Heart left ventricle (tissue), 16 donors: ENCODE measurements at regions not wholly inside any gene's neighbourhood (a gene's known extent, or its start where the extent isn't known, plus 50 kb on each side); places are given as distances from the start of the nearest gene placed in this dataset.

Experiments used
- ATAC-seq, 4 donors: fragments of 200-7000 bp; cut with Tn5 transposase; one replicate each; pipeline ENCODE4 v1.9.1; 2020 to 2022; ENCODE audit warnings: moderate library complexity in 4 of 4, mild to moderate bottlenecking in 3 of 4, moderate number of reproducible peaks in 1 of 4
- DNase-seq, 5 donors: peaks; one replicate each; pipeline ENCODE4 v3.0.0-alpha.2; 2020
- H3K27ac ChIP-seq, 12 donors: fragments of 200-600 bp; sonication (generic) in 4 of 12; one replicate each; pipeline versions ENCODE4 v1.5.0 to v1.8.0; 2016 to 2022; ENCODE audit warnings: mild to moderate bottlenecking in 2 of 12
- H3K27me3 ChIP-seq, 9 donors: fragments of 200-600 bp; sonication (generic) in 2 of 9; one replicate each; pipeline versions ENCODE4 v1.5.1 to v1.8.0; 2016 to 2022; ENCODE audit warnings: mild to moderate bottlenecking in 3 of 9
- H3K36me3 ChIP-seq, 9 donors: fragments of 200-600 bp; sonication (generic) in 2 of 9; one replicate each; pipeline versions ENCODE4 v1.5.0 to v1.8.0; 2018 to 2022; ENCODE audit warnings: mild to moderate bottlenecking in 2 of 9
- H3K4me1 ChIP-seq, 12 donors: fragments of 200-600 bp; sonication (generic) in 4 of 12; one replicate each; pipeline versions ENCODE4 v1.5.0 to v1.8.0; 2016 to 2022; ENCODE audit warnings: mild to moderate bottlenecking in 3 of 12
- H3K4me3 ChIP-seq, 12 donors: fragments of 200-600 bp; sonication (generic) in 4 of 12; one replicate each; pipeline versions ENCODE4 v1.5.0 to v1.8.0; 2017 to 2022; ENCODE audit warnings: mild to moderate bottlenecking in 9 of 12, moderate library complexity in 4 of 12
- H3K9me3 ChIP-seq, 12 donors: fragments of 200-600 bp; sonication (generic) in 4 of 12; one replicate each; pipeline versions ENCODE4 v1.5.0 to v1.8.0; 2016 to 2022; ENCODE audit warnings: mild to moderate bottlenecking in 1 of 12
- CTCF ChIP-seq, 12 donors: fragments of 200-600 bp; sonication (generic) in 4 of 12; IDR thresholded peaks; one replicate each; pipeline versions ENCODE4 v1.5.0 to v1.8.0; 2018 to 2022; ENCODE audit warnings: antibody characterized with exemption in 12 of 12, mild to moderate bottlenecking in 5 of 12
- POLR2A ChIP-seq, 2 donors: fragments of 450-650 bp; IDR thresholded peaks; one replicate each; pipeline ENCODE4 v1.6.1; 2017; ENCODE audit warnings: antibody characterized with exemption in 2 of 2, mild to moderate bottlenecking in 2 of 2, moderate library complexity in 2 of 2
- WGBS, 4 donors: extraction: QIAGEN DNeasy Blood & Tissue Kit in 2 of 4; methylation state at CpG; one replicate each; pipeline versions ENCODE4 v1.1.5 to v1.1.7; 2013 to 2018; 5-methylcytosine and 5-hydroxymethylcytosine counted together
- intact Hi-C, 10 donors: fragments of 100-400 bp; cut with DNase I; formaldehyde crosslinking; loops; one replicate each; pipeline versions ENCODE4 v1.11.1 to v1.14.2; 2022
- donor health status: ischemic (EF 13 %, LVEDD 7.1; RV severe dilation, severe dysfunction).
- donor health status: healthy with polysubstance abuse.
- donor health status: DM: no; HTN: yes; CAD: no.
- donor health status: DM: no; HTN: no; CAD: no.
- donor health status: ischemic (EF 25% LVEDD 6.9; RV normal size, moderate dysfunction).
- donor health status: ischemic (EF 25% LVEDD 5.7; RV mildly dilated, moderate dysfunction).
- donor health status: healthy.
- donor health status: DM: yes; HTN: yes; CAD: no.
- donor health status: ischemic (EF 35%, LVEDD 5.7; RV mildly dilated, moderate dysfunction).
- donor health status: nonischemic (EF 11% LVEDD 7.7; RV severe dilation, severe dysfunction).
- donor health status: DM: yes; HTN: yes; CAD: no.
- donor health status: PGD.
- donor health status: ischemic (EF 29% LVEDD 5.4; RV normal size, mild dysfunction).
- donor health status: nonischemic (EF 23%, LVEDD 6.1; RV moderate dilation, normal function).

- intact Hi-C loops = loop anchor here in 1 of 10 donors (10.0 kb wide), 1 partner anchor 166 kb away; the partner anchor contains the start of gene GADD45G
- no peak overlapping the region for H3K4me3 ChIP-seq
- no peaks in the 10 kb centered on the region for H3K27me3 ChIP-seq
- 45 to 69% (median 54%) methylated on average over 5 to 8 of the region's 8 CpGs for WGBS, 4 donors
- ATAC-seq = peak; percentile 57 to 82 (median 68)
- peak in 1 of 5 donors; percentile 42 for DNase-seq
- peaks cover 0 to 7% (median 0%) of the 10 kb centered on the region in 12 donors for H3K4me1 ChIP-seq
- H3K9me3 ChIP-seq = no peaks in the 10 kb centered on the region
- TF ChIP-seq CTCF (IDR thresholded peaks at IDR 0.05) (no peak), POLR2A (IDR thresholded peaks at IDR 0.05) (no peak)
- no peak overlapping the region for H3K27ac ChIP-seq
- H3K36me3 ChIP-seq = no peaks in the 10 kb centered on the region
Measured at GRCh38 chr9:89770531-89771174, 165.8 kb downstream of the GADD45G start.

GRCh38 chr9:89771205-89771604 lies 166.4 kb downstream of the GADD45G start:
- H3K4me1 ChIP-seq = peaks cover 0 to 7% (median 0%) of the 10 kb centered on the region in 12 donors
- H3K36me3 ChIP-seq = no peaks in the 10 kb centered on the region
- TF ChIP-seq CTCF (IDR thresholded peaks at IDR 0.05) (no peak), POLR2A (IDR thresholded peaks at IDR 0.05) (no peak)
- H3K27me3 ChIP-seq = no peaks in the 10 kb centered on the region
- H3K9me3 ChIP-seq = no peaks in the 10 kb centered on the region
- H3K4me3 ChIP-seq = no peak overlapping the region
- DNase-seq (no peak), ATAC-seq (no peak)
- no peak overlapping the region for H3K27ac ChIP-seq
- intact Hi-C loops = loop anchor here in 1 of 10 donors (10.0 kb wide), 1 partner anchor 166 kb away; the partner anchor contains the start of gene GADD45G
- WGBS, 4 donors = 38 to 62% (median 44%) methylated on average over 4 of the region's 4 CpGs

GRCh38 chr9:89773170-89773569 lies 168.4 kb downstream of the GADD45G start:
- no peak overlapping the region for H3K27ac ChIP-seq
- peaks cover 0 to 4% (median 0%) of the 10 kb centered on the region in 9 donors for H3K27me3 ChIP-seq
- ATAC-seq = no peak
- WGBS, 4 donors = 82 to 96% (median 89%) methylated on average over 8 of the region's 8 CpGs
- no peaks in the 10 kb centered on the region for H3K9me3 ChIP-seq
- no peak for TF ChIP-seq CTCF (IDR thresholded peaks at IDR 0.05)
- TF ChIP-seq POLR2A (IDR thresholded peaks at IDR 0.05) = no peak
- no peak for DNase-seq
- no peaks in the 10 kb centered on the region for H3K36me3 ChIP-seq
- no peak overlapping the region for H3K4me3 ChIP-seq
- intact Hi-C loops = loop anchor here in 1 of 10 donors (10.0 kb wide), 1 partner anchor 168 kb away; the partner anchor contains the start of gene GADD45G
- peaks cover 0 to 11% (median 4%) of the 10 kb centered on the region in 12 donors for H3K4me1 ChIP-seq

- ATAC-seq (no peak), DNase-seq (no peak)
- TF ChIP-seq CTCF (IDR thresholded peaks at IDR 0.05) (no peak), POLR2A (IDR thresholded peaks at IDR 0.05) (no peak)
- Histone ChIP-seq H3K36me3 (no peaks in the 10 kb centered on the region), H3K4me1 (peaks cover 0 to 22% (median 10%) of the 10 kb centered on the region in 12 donors), H3K27me3 (peaks cover 0 to 4% (median 0%) of the 10 kb centered on the region in 9 donors), H3K27ac (no peak overlapping the region), H3K9me3 (no peaks in the 10 kb centered on the region), H3K4me3 (no peak overlapping the region)
- intact Hi-C loops = loop anchor here in 1 of 10 donors (10.0 kb wide), 1 partner anchor 170 kb away; the partner anchor contains the start of gene GADD45G
- 92 to 97% (median 94%) methylated on average over 7 of the region's 7 CpGs for WGBS, 4 donors
Measured at GRCh38 chr9:89774858-89775370, 170.1 kb downstream of the GADD45G start.
